Right lobe of liver (tissue), 6 donors: ENCODE measurements at regions not wholly inside any gene's neighbourhood (a gene's known extent, or its start where the extent isn't known, plus 50 kb on each side); places are given as distances from the start of the nearest gene placed in this dataset.

Source experiments
- ATAC-seq, 4 donors: fragments of 200-7000 bp; cut with Tn5 transposase; one replicate each; pipeline ENCODE4 v1.9.1; 2020; ENCODE audit warnings: mild to moderate bottlenecking in 4 of 4, moderate library complexity in 4 of 4
- DNase-seq, 3 donors: peaks; one replicate each; pipeline ENCODE4 v3.0.0-alpha.2; 2020
- H3K27ac ChIP-seq, 3 donors: fragments of 200-600 bp; one replicate each; pipeline ENCODE4 v1.8.0; 2022
- H3K27me3 ChIP-seq, 2 donors: fragments of 200-600 bp; one replicate each; pipeline ENCODE4 v1.8.0; 2022
- H3K36me3 ChIP-seq, 4 donors: fragments of 200-600 bp; sonication (generic) in 1 of 4; one replicate each; pipeline versions ENCODE4 v1.5.1 to v1.8.0; 2017 to 2022; ENCODE audit warnings: control low read depth in 1 of 4
- H3K4me1 ChIP-seq, 4 donors: fragments of 200-600 bp; sonication (generic) in 1 of 4; one replicate each; pipeline versions ENCODE4 v1.5.1 to v1.8.0; 2017 to 2022; ENCODE audit warnings: control low read depth in 1 of 4
- H3K4me3 ChIP-seq, 3 donors: fragments of 200-600 bp; one replicate each; pipeline ENCODE4 v1.8.0; 2022
- H3K9me3 ChIP-seq, 4 donors: fragments of 200-600 bp; sonication (generic) in 1 of 4; one replicate each; pipeline versions ENCODE4 v1.5.1 to v1.8.0; 2017 to 2022; ENCODE audit warnings: control low read depth in 1 of 4
- CTCF ChIP-seq, 4 donors: fragments of 200-600 bp in 3 of 4; fragments of 450-650 bp in 1 of 4; IDR thresholded peaks; one replicate each; pipeline versions ENCODE4 v1.5.1 to v1.8.0; 2016 to 2022; ENCODE audit warnings: antibody characterized with exemption in 4 of 4, mild to moderate bottlenecking in 2 of 4
- POLR2A ChIP-seq: fragments of 450-650 bp; IDR thresholded peaks from one replicate; pipeline ENCODE4 v1.6.1; 2017; ENCODE audit warnings: antibody characterized with exemption, mild to moderate bottlenecking
- WGBS: methylation state at CpG from one replicate; pipeline ENCODE4 v1.1.6; 2018; ENCODE audit warnings: low coverage, low lambda C conversion rate; ENCODE audit not compliant: insufficient coverage; ENCODE audit errors: missing lambda C conversion rate; 5-methylcytosine and 5-hydroxymethylcytosine counted together
- intact Hi-C, 2 donors: fragments of 100-400 bp; cut with DNase I; formaldehyde crosslinking; loops; one replicate each; pipeline versions ENCODE4 v1.11.2 to v1.14.1; 2022
- donor health status: DM: no; HTN: yes; CAD: no.
- donor health status: DM: no; HTN: no; CAD: no.
- donor health status: DM: no; HTN: no; CAD: no.
- donor health status: DM: no; HTN: yes; CAD: no.
- donor health status: DM: no; HTN: yes; CAD: no.

- no peaks in the 10 kb centered on the region for H3K9me3 ChIP-seq
- ATAC-seq, result peak; percentile 66 to 72 (median 69)
- H3K27ac ChIP-seq, result peak overlapping the region; percentile 64 to 72 (median 64)
- WGBS, result 18% methylated on average over 13 of the region's 13 CpGs
- H3K27me3 ChIP-seq, result no peaks in the 10 kb centered on the region
- H3K4me3 ChIP-seq, result peak overlapping the region in 2 of 3 donors; percentile 9 to 17
- peak; percentile 53 to 77 (median 67) for DNase-seq
- peaks cover 0 to 37% (median 13%) of the 10 kb centered on the region in 4 donors for H3K4me1 ChIP-seq
- no peak for TF ChIP-seq CTCF (IDR thresholded peaks at IDR 0.05)
- TF ChIP-seq POLR2A, result no peak
- no peaks in the 10 kb centered on the region for H3K36me3 ChIP-seq
- intact Hi-C loops, result loop anchor here in 1 of 2 donors (5.0 kb wide), 1 partner anchor 226 kb away; no protein-coding TSS in a partner anchor
These were observed 95.0 kb upstream of the RIOK3 start for GRCh38 chr18:23357996-23358594.

- no peak overlapping the region for H3K4me3 ChIP-seq
- peak overlapping the region in 1 of 3 donors; percentile 72 for H3K27ac ChIP-seq
- ATAC-seq (no peak), DNase-seq (no peak)
- no peaks in the 10 kb centered on the region for H3K9me3 ChIP-seq
- TF ChIP-seq CTCF (IDR thresholded peaks at IDR 0.05) (no peak), POLR2A (no peak)
- 79% methylated on average over 9 of the region's 9 CpGs for WGBS
- no peaks in the 10 kb centered on the region for H3K36me3 ChIP-seq
- intact Hi-C loops, result loop anchor here in 1 of 2 donors (5.0 kb wide), 1 partner anchor 227 kb away; no protein-coding TSS in a partner anchor
- no peaks in the 10 kb centered on the region for H3K27me3 ChIP-seq
- H3K4me1 ChIP-seq, result peaks cover 0 to 37% (median 13%) of the 10 kb centered on the region in 4 donors
These were observed 93.7 kb upstream of the RIOK3 start for GRCh38 chr18:23359421-23359820.

- no peaks in the 10 kb centered on the region for H3K27me3 ChIP-seq
- no peaks in the 10 kb centered on the region for H3K9me3 ChIP-seq
- ATAC-seq (no peak), DNase-seq (no peak)
- TF ChIP-seq CTCF (IDR thresholded peaks at IDR 0.05) (no peak), POLR2A (no peak)
- H3K36me3 ChIP-seq, result no peaks in the 10 kb centered on the region
- H3K27ac ChIP-seq, result no peak overlapping the region
- 98% methylated on average over 6 of the region's 6 CpGs for WGBS
- no peak overlapping the region for H3K4me3 ChIP-seq
- H3K4me1 ChIP-seq, result peaks cover 0 to 6% (median 0%) of the 10 kb centered on the region in 4 donors
- intact Hi-C loops, result loop anchor here in 1 of 2 donors (10.0 kb wide), 1 partner anchor 239 kb away; no protein-coding TSS in a partner anchor
These were observed 89.1 kb upstream of the RIOK3 start for GRCh38 chr18:23363865-23364570.

GRCh38 chr18:23365602-23366001, 87.5 kb upstream of the RIOK3 start:
- 29% methylated on average over 2 of the region's 2 CpGs for WGBS
- DNase-seq, result no peak
- no peaks in the 10 kb centered on the region for H3K9me3 ChIP-seq
- intact Hi-C loops, result loop anchor here in 1 of 2 donors (10.0 kb wide), 1 partner anchor 241 kb away; no protein-coding TSS in a partner anchor
- H3K4me1 ChIP-seq, result peaks cover 0 to 6% (median 0%) of the 10 kb centered on the region in 4 donors
- no peaks in the 10 kb centered on the region for H3K27me3 ChIP-seq
- no peak overlapping the region for H3K27ac ChIP-seq
- H3K4me3 ChIP-seq, result no peak overlapping the region
- TF ChIP-seq POLR2A (no peak), CTCF (IDR thresholded peaks at IDR 0.05) (no peak)
- ATAC-seq, result no peak
- no peaks in the 10 kb centered on the region for H3K36me3 ChIP-seq
